ENCODE measurements at regions not wholly inside any gene's neighbourhood (a gene's known extent, or its start where the extent isn't known, plus 50 kb on each side); places are given as distances from the start of the nearest gene placed in this dataset.

GRCh38 chr4:180189666-180190065 lies 2053.5 kb upstream of the TENM3 start:
- no peak for TF ChIP-seq CTCF (IDR thresholded peaks at IDR 0.05; ENCODE audit: low read length)
- TF ChIP-seq EZH2 (optimal IDR thresholded peaks at IDR 0.05; ENCODE audit: low read depth, low read length) = no peak

Measured in MM.1S (cell line).